Activated T-cell treated with anti-CD3 and anti-CD28 coated beads, Interleukin-2, amount 50 U/mL, for 24 hours (primary cell): ENCODE measurements at regions not wholly inside any gene's neighbourhood (a gene's known extent, or its start where the extent isn't known, plus 50 kb on each side); places are given as distances from the start of the nearest gene placed in this dataset.

ENCODE experiments used
- DNase-seq: peaks from one replicate; pipeline ENCODE4 v3.0.0-alpha.2; 2020
- H3K27ac Mint-ChIP-seq: 2 replicates; pipeline ENCODE4 v1.8.0; 2020; ENCODE audit warnings: mild to moderate bottlenecking, mixed read lengths
- H3K27me3 Mint-ChIP-seq: 2 replicates; pipeline ENCODE4 v1.8.0; 2020; ENCODE audit warnings: mixed read lengths
- H3K36me3 Mint-ChIP-seq: 2 replicates; pipeline ENCODE4 v1.8.0; 2020; ENCODE audit warnings: low read depth, mixed read lengths
- H3K4me1 Mint-ChIP-seq: 2 replicates; pipeline ENCODE4 v1.8.0; 2020; ENCODE audit warnings: low read depth, mixed read lengths
- H3K4me3 Mint-ChIP-seq: 2 replicates; pipeline ENCODE4 v1.8.0; 2020; ENCODE audit warnings: mild to moderate bottlenecking, moderate library complexity, mixed read lengths
- H3K9me3 Mint-ChIP-seq: 2 replicates; pipeline ENCODE4 v1.8.0; 2020; ENCODE audit warnings: mixed read lengths

GRCh38 chr12:124423761-124424515, 129.0 kb downstream of the RFLNA start:
- Mint-ChIP-seq H3K4me3 (no peak overlapping the region), H3K27me3 (no peaks in the 10 kb centered on the region), H3K36me3 (peaks cover 86% of the 10 kb centered on the region), H3K9me3 (no peaks in the 10 kb centered on the region), H3K4me1 (peaks cover 5% of the 10 kb centered on the region), H3K27ac (no peak overlapping the region)
- no peak for DNase-seq

- H3K4me1 Mint-ChIP-seq, result no peaks in the 10 kb centered on the region
- H3K9me3 Mint-ChIP-seq, result no peaks in the 10 kb centered on the region
- H3K4me3 Mint-ChIP-seq, result no peak overlapping the region
- peaks cover 84% of the 10 kb centered on the region for H3K36me3 Mint-ChIP-seq
- DNase-seq, result no peak
- H3K27me3 Mint-ChIP-seq, result no peaks in the 10 kb centered on the region
- H3K27ac Mint-ChIP-seq, result no peak overlapping the region
Observed at GRCh38 chr12:124422570-124423523, 128.0 kb downstream of the RFLNA start.

GRCh38 chr12:124422142-124422569, 127.3 kb downstream of the RFLNA start:
- Mint-ChIP-seq H3K4me1 (no peaks in the 10 kb centered on the region), H3K27me3 (no peaks in the 10 kb centered on the region), H3K4me3 (no peak overlapping the region), H3K27ac (no peak overlapping the region), H3K9me3 (no peaks in the 10 kb centered on the region), H3K36me3 (peaks cover 86% of the 10 kb centered on the region)
- no peak for DNase-seq

GRCh38 chr12:124420996-124421674, 126.2 kb downstream of the RFLNA start:
- Mint-ChIP-seq H3K4me1 (no peaks in the 10 kb centered on the region), H3K9me3 (no peaks in the 10 kb centered on the region), H3K36me3 (peaks cover 86% of the 10 kb centered on the region), H3K27me3 (no peaks in the 10 kb centered on the region), H3K27ac (no peak overlapping the region), H3K4me3 (no peak overlapping the region)
- no peak for DNase-seq

GRCh38 chr12:124420041-124420995, 125.4 kb downstream of the RFLNA start:
- no peak overlapping the region for H3K4me3 Mint-ChIP-seq
- no peaks in the 10 kb centered on the region for H3K4me1 Mint-ChIP-seq
- DNase-seq, result no peak
- H3K27ac Mint-ChIP-seq, result no peak overlapping the region
- peaks cover 85% of the 10 kb centered on the region for H3K36me3 Mint-ChIP-seq
- H3K27me3 Mint-ChIP-seq, result no peaks in the 10 kb centered on the region
- no peaks in the 10 kb centered on the region for H3K9me3 Mint-ChIP-seq

GRCh38 chr12:124419292-124420040, 124.6 kb downstream of the RFLNA start:
- peaks cover 81% of the 10 kb centered on the region for H3K36me3 Mint-ChIP-seq
- no peaks in the 10 kb centered on the region for H3K9me3 Mint-ChIP-seq
- no peaks in the 10 kb centered on the region for H3K4me1 Mint-ChIP-seq
- no peaks in the 10 kb centered on the region for H3K27me3 Mint-ChIP-seq
- no peak overlapping the region for H3K27ac Mint-ChIP-seq
- DNase-seq, result no peak
- no peak overlapping the region for H3K4me3 Mint-ChIP-seq

- Mint-ChIP-seq H3K9me3 (no peaks in the 10 kb centered on the region), H3K36me3 (peaks cover 80% of the 10 kb centered on the region), H3K27ac (no peak overlapping the region), H3K4me1 (no peaks in the 10 kb centered on the region), H3K27me3 (no peaks in the 10 kb centered on the region), H3K4me3 (no peak overlapping the region)
- DNase-seq, result no peak
Observed at GRCh38 chr12:124418791-124419190, 123.9 kb downstream of the RFLNA start.

GRCh38 chr12:124418156-124418555, 123.3 kb downstream of the RFLNA start:
- Mint-ChIP-seq H3K9me3 (no peaks in the 10 kb centered on the region), H3K36me3 (peaks cover 81% of the 10 kb centered on the region), H3K4me1 (no peaks in the 10 kb centered on the region), H3K27me3 (no peaks in the 10 kb centered on the region), H3K27ac (no peak overlapping the region), H3K4me3 (no peak overlapping the region)
- DNase-seq, result no peak

GRCh38 chr12:124416516-124417395, 121.9 kb downstream of the RFLNA start:
- no peak for DNase-seq
- H3K27me3 Mint-ChIP-seq, result no peaks in the 10 kb centered on the region
- peaks cover 84% of the 10 kb centered on the region for H3K36me3 Mint-ChIP-seq
- H3K9me3 Mint-ChIP-seq, result no peaks in the 10 kb centered on the region
- H3K4me1 Mint-ChIP-seq, result no peaks in the 10 kb centered on the region
- no peak overlapping the region for H3K4me3 Mint-ChIP-seq
- H3K27ac Mint-ChIP-seq, result no peak overlapping the region

- Mint-ChIP-seq H3K36me3 (peaks cover 75% of the 10 kb centered on the region), H3K27me3 (no peaks in the 10 kb centered on the region), H3K27ac (no peak overlapping the region)
Observed at GRCh38 chr12:124415064-124415463, 120.2 kb downstream of the RFLNA start.

GRCh38 chr12:124413915-124414314, 119.0 kb downstream of the RFLNA start:
- no peaks in the 10 kb centered on the region for H3K4me1 Mint-ChIP-seq
- H3K4me3 Mint-ChIP-seq, result no peak overlapping the region
- no peaks in the 10 kb centered on the region for H3K27me3 Mint-ChIP-seq
- H3K27ac Mint-ChIP-seq, result no peak overlapping the region
- peaks cover 74% of the 10 kb centered on the region for H3K36me3 Mint-ChIP-seq
- H3K9me3 Mint-ChIP-seq, result no peaks in the 10 kb centered on the region
- no peak for DNase-seq

More at GRCh38 chr12:124415064-124415463, 120.2 kb downstream of the RFLNA start:
- H3K4me1 Mint-ChIP-seq, result no peaks in the 10 kb centered on the region
- DNase-seq, result no peak
- H3K4me3 Mint-ChIP-seq, result no peak overlapping the region
- H3K9me3 Mint-ChIP-seq, result no peaks in the 10 kb centered on the region

GRCh38 chr12:124413401-124413800, 118.5 kb downstream of the RFLNA start:
- Mint-ChIP-seq H3K4me3 (no peak overlapping the region), H3K36me3 (peaks cover 70% of the 10 kb centered on the region), H3K27ac (no peak overlapping the region), H3K9me3 (no peaks in the 10 kb centered on the region), H3K4me1 (no peaks in the 10 kb centered on the region), H3K27me3 (no peaks in the 10 kb centered on the region)
- no peak for DNase-seq
